ENCODE measurements at regions not wholly inside any gene's neighbourhood (a gene's known extent, or its start where the extent isn't known, plus 50 kb on each side); places are given as distances from the start of the nearest gene placed in this dataset.
A peak's percentile ranks its signal among the peaks of the same experiment; 100 is the strongest.
"Not testable (repeated sequence)": the region's sequence is repeated elsewhere in the genome, so short reads cannot be mapped to it uniquely, and the experiment has no call there.

DNA sequence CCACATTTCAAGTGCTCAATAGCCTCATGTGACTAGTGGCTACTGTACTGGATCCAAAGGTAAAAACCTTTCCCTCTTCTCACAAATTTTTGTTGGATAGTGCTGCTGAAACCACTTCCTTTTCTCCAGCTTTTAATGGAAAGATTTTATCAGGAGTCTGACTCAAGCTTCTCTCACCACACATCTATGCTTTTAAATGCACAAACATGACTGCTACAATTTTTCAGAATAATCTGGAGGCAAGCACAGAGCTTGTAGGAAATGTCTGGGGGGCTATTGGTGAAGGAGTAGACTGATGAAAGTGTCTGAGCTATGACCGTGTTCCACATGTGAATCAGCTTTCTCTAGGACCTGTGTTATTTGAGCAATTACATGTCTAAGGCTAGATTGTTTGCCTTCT lies 101.1 kb upstream of the FAT3 start:
- H3K27ac ChIP-seq: no peak overlapping the region
- H3K4me3 ChIP-seq: no peak overlapping the region

DNA sequence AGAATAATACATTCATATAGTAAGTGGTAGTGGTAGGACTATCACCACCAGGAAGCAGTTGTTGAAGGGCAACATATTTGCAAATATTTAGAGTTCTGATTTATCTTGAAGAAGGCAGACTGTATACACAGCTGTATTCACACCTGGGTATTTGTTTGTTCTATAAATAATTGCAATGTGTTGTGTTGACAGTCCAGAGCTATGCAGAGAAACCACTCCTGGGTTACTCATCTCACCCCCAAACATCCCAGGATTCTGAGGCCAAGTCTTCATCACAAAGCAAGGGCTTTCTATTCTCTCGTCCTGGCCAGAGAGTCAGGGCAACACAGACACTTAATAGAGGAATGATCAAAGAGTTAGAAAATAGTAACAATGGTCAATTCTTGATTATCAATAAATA lies 102.1 kb upstream of the FAT3 start:
- no peak overlapping the region for H3K27ac ChIP-seq
- H3K4me3 ChIP-seq: no peak overlapping the region

GRCh38 chr11:92111287-92111686 lies 113.3 kb upstream of the FAT3 start:
- H3K4me3 ChIP-seq: no peak overlapping the region
- no peak overlapping the region for H3K27ac ChIP-seq

DNA sequence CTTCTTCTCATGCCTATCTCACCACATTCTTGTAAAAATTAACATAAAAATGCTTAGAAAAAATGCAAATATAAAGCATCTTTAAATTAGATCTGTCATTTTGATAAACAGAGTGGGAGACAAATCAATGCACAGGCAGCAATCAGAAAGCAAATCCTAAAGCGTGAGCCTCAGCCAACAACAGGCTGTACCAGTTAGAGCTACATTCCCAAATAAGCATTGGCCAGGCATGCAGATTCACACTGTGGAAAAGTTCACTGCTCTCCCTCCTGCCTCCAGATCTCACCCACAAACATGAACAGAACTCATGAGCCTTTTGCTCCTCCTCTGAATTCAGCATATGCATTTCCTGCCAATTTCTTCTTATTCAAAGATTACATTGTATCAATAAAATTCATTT lies 115.2 kb upstream of the FAT3 start:
- no peak overlapping the region for H3K4me3 ChIP-seq
- no peak overlapping the region for H3K27ac ChIP-seq

GRCh38 chr11:92107331-92107730 lies 117.3 kb upstream of the FAT3 start:
- Histone ChIP-seq H3K27ac (no peak overlapping the region), H3K4me3 (no peak overlapping the region)

DNA sequence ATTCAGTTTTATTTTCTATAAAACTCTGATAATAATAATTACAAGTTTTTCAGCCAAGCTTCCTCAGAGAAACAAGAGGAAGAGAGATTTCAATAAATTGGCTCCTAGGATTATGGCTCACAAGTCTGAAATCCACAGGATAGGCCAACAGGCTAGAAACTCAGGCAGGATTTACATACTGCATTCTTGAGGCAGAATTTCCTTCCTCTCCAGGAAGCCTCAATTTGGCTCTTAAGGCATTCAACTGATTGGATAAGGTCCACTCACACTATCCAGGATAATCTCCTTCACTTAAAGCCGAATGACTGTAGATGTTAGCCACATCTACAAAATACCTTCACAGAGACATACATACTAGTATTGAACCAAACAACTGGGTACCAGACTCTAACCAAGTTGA lies 120.3 kb upstream of the FAT3 start:
- Histone ChIP-seq H3K27ac (no peak overlapping the region), H3K4me3 (no peak overlapping the region)

- Histone ChIP-seq H3K4me3 (no peak overlapping the region), H3K27ac (no peak overlapping the region)
These were observed 122.7 kb upstream of the FAT3 start for GRCh38 chr11:92101920-92102319.

DNA sequence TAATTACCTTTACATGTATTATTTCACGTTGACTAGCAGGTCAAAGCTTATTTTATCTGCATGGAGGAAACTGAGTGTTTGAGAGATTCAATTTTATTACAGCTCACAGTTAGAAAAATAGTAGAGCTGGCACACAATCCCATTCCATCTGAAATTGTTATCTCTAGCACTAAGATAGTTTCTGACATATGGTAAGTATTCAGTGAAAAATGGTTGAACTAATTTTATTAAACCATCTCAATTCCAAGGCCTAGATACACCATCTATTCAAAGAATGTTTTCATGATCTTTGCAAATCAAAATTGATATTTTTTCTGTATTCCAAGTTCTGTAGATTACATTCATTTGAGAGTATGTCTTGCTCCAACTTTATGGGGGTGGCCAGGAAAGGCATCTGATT lies 125.4 kb upstream of the FAT3 start:
- Histone ChIP-seq H3K4me3 (no peak overlapping the region), H3K27ac (no peak overlapping the region)

GRCh38 chr11:92098172-92098571 lies 126.4 kb upstream of the FAT3 start:
- Histone ChIP-seq H3K27ac (no peak overlapping the region), H3K4me3 (no peak overlapping the region)

- peak overlapping the region in 1 of 21 experiments; percentile 41 for H3K27ac ChIP-seq
- no peak overlapping the region for H3K4me3 ChIP-seq
These were observed 136.7 kb upstream of the FAT3 start for GRCh38 chr11:92087725-92088537.

- H3K4me3 ChIP-seq: no peak overlapping the region
- no peak overlapping the region for H3K27ac ChIP-seq
These were observed 141.5 kb upstream of the FAT3 start for GRCh38 chr11:92083123-92083522.

DNA sequence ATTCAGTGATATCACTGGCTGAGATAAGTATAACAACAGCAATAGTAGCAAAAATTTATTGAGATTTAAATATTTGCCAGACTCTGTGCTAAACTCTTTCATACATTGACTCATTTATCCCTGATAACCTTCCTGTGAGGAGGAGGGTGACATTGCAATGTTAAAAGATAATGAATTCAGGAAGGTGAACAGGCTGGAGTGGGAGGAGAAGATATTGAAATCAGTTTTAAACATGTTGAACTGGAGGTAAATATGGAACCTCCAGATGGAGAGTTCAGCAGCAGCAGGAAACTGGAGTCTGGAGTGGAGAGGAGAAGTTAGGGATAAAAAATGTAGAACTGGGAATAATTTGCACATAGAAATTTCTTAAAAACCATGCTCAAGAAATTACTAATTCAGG lies 142.0 kb upstream of the FAT3 start:
- Histone ChIP-seq H3K4me3 (no peak overlapping the region), H3K27ac (no peak overlapping the region)

GRCh38 chr11:92074498-92074897 lies 150.1 kb upstream of the FAT3 start:
- not testable (repeated sequence) for H3K27ac ChIP-seq, H3K4me3 ChIP-seq

DNA sequence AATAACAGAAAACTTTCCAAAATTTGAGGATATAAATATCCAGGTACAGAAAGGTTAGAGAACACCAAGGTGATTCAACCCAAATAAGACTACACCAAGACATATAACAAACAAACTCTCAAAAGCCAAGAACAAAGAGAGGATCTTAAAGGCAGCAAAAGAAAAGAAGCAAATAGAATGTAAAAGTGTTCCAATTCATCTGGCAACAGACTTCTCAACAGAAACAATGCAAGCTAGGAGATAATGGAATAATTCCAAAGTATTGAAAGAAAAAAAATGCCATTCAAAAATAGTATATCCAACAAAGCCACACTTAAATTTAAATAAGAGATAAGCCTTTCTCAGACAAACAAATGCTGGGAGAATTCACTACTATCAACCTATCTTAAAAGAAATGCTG lies 153.0 kb upstream of the FAT3 start:
- H3K4me3 ChIP-seq: no peak overlapping the region
- H3K27ac ChIP-seq: no peak overlapping the region

- Histone ChIP-seq H3K27ac (no peak overlapping the region), H3K4me3 (no peak overlapping the region)
These were observed 154.4 kb upstream of the FAT3 start for GRCh38 chr11:92070026-92070889.

- H3K4me3 ChIP-seq: no peak overlapping the region
These were observed 157.6 kb upstream of the FAT3 start for GRCh38 chr11:92067016-92067415.

GRCh38 chr11:92061456-92062062 lies 163.1 kb upstream of the FAT3 start:
- no peak overlapping the region for H3K27ac ChIP-seq
- H3K4me3 ChIP-seq: no peak overlapping the region

More at GRCh38 chr11:92067016-92067415, 157.6 kb upstream of the FAT3 start:
- H3K27ac ChIP-seq: no peak overlapping the region

DNA sequence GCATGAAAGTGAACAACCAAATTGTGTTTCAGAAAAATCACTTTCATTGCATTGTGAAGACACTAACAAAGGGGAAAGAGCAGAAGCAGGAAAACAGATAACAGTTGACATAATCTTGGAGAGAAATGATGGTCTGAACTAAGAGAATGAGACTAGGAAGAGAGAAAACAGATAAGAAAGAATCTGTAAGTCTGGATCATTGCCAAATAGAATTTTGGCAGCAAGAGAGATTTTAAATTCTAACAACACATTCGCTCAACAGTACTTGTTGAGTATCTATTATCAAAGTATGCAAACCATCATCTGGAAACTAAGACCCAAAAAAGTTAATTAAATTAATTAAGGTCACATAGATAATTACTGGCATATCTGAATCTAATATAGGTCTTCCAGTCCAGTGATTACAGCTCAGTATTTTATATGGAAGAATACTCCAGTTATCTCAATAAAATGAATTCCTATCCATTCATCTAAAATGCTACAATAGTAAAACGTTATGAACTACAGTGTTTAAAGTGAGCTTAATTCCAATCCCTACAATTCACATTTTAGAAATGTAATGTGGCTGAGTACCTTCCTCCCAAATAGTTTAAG lies 166.7 kb upstream of the FAT3 start:
- Histone ChIP-seq H3K27ac (no peak overlapping the region), H3K4me3 (no peak overlapping the region)

DNA sequence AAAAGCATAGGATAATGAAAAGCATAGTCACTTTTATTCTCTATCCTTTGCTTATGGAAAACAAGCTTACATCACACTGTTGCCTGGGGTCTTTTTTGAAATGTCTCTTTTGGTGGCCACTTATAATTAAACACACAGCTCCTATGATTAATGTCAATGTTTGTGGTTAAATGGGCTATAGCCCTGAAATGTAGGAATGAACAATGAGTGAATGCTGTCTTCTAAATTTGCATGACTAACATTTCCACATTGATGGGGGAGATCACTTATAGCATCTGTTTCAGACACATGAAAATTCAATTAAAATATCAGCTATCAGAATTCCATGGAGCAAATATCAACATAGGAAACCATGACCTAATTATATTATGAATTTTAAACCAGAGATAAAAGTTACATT lies 171.4 kb upstream of the FAT3 start:
- no peak overlapping the region for H3K4me3 ChIP-seq
- no peak overlapping the region for H3K27ac ChIP-seq

DNA sequence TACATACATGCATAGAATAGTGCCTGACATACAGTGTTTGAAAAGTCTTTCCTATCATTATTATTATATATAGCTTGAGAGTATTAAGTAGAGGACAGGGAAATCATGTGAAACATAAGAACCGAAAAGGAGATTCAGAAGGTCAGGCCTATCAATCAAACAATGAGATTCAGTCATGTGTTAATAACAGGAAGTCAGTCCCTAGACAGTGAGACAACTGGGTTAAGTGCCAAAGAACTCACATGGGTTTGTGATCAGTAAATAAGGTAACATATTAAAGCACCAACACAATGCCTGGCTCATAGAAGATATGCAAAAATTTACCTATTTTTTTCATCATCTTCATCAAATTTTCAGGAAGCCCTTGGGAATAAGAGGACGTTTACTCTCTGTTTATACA lies 174.3 kb upstream of the FAT3 start:
- no peak overlapping the region for H3K4me3 ChIP-seq
- no peak overlapping the region for H3K27ac ChIP-seq

All from skin epidermis (tissue), 12 donors.